HG02610 (cell line): ENCODE measurements at regions not wholly inside any gene's neighbourhood (a gene's known extent, or its start where the extent isn't known, plus 50 kb on each side); places are given as distances from the start of the nearest gene placed in this dataset.

Experiments used
- ATAC-seq: cut with Tn5 transposase; IDR thresholded peaks from one replicate; pipeline ENCODE4 v1.9.1; 2021; ENCODE audit warnings: mild to moderate bottlenecking, moderate library complexity; ENCODE audit not compliant: unreplicated experiment

DNA sequence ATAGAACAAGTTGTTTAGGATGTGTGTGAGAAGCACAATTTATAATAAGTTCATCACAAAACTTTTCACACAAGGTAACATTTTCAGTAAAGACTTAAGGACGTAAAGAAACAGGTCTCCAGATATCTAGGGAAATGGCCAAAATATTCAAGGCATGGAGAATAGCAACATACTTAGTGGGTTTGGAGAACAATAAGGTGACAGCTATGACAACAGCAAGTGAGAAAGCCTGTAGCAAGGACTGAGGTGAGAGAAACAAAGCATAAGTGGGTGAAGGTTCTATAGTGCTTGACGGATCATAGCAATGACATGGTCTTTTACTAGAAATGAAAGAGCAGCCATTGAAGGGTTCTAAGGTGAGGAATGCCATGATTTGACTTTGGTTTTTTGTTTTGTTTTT, 1337.3 kb downstream of the PCDH18 start:
- no peak for ATAC-seq

DNA sequence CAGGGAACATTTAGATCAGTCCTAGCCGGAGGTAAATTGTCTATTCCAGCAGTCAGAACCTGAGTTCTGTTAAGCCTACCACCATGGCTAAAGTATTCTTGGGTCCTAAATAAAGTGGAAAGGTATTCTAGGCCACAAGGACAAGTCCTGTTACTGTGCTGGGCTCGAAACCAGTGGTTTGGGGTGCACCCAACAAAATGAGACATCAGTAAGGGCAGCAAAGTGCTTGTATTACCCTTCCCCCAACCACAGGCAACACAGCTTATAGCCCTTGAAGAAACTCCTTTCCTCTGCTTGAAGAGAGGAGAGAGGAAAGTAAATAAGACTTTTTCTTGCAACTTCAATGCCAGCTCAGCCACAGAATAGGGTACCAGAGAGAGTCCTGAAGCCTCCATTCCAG, 1345.6 kb downstream of the PCDH18 start:
- no peak for ATAC-seq

DNA sequence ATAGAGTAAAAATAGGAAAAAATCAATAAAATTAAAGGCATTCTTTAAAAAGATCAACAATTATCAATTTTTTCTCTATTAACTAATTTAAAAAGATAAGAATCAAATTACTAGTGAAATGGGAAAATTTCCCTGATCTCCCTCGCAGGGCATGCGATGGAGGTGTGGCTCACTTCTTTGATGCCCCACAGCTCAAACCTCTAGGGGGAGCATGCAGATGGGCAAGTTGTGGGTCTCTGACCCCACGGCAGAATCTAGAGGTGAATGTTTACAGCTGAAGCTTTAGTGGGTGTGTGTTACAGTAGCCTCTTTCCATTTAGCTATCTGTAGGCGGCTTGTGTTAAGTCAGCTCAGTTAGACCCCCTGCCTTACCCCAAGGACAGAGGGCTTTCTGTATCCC, 1348.8 kb downstream of the PCDH18 start:
- ATAC-seq, result no peak

DNA sequence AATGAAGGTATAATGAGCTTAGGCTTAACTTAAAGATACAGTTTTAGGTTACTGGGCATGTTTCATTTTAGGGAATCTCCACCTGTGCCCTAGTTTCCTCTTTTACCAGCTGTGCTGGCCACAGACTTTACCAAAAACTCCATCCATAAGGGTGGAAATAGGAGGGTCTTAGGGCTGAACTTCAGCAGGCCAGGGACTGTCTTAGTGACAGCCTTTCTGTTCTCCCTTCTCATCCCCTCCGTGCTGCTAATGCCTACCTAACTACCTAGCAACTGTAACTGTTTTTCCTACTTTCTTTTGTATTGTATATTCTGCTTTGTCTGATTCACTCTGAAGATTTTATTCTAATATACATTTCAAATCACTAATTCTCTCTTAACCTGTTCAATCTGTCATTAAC, 1375.3 kb downstream of the PCDH18 start:
- ATAC-seq, result no peak

DNA sequence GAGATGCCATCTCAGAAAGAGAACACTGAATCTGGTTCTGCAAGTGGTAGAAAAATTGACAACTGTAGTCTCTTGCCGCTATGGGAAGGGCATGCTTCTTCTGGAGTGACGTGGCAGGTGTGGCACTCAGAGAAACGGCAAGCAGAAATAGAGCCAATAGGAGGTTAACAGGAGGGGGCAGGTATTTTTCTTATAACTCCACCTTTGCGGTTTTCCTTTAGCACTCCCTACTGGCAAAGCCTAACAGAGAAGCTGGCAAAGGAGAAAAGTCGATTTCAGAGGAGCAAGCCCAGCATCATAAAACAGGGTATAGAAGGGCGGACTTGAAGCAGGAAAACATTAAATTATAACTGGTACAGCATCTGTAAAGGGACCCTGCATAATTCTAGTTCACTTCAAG, 1382.2 kb downstream of the PCDH18 start:
- no peak for ATAC-seq

DNA sequence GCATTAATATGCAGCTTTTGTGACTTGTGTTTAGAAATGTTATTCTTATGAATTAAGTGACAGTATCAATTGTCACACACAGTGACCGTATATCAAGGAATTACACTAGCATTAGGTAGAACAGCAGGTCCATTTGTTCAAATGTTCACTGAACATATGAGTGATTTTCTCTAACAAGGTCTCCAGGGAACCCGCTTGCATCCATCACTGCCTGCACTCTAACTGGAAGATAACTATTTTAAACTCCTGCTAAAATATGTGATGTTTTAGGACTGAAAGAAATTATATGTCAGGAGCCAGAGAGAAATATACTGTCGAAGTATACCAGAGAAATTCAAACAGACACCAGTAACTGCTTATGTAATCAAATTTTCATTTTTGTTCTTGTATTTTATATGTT, 1395.7 kb downstream of the PCDH18 start:
- ATAC-seq, result no peak

DNA sequence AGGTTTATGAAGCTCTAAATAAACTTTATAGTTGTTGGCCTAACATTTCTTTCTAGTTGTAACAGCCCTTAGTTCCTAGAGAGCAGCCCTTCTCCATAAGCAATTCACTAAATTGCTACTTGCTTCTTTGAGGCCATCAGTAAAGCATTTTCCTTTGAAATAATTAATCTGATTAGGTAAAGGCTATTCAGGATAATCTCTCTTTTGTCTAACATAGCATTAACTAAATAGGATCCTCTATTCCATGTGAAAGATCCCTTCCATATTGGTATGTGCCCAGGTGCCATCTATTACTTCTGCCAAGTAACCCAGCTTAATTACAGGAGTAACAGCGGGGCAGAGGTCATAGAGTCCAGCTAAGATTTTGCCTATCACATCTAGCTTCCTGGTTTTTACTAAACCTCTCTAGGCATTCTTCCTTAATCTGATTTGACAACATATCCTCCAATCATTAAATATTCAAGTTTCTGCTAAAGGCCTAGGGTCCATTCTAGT, 1408.0 kb downstream of the PCDH18 start:
- ATAC-seq, result no peak

DNA sequence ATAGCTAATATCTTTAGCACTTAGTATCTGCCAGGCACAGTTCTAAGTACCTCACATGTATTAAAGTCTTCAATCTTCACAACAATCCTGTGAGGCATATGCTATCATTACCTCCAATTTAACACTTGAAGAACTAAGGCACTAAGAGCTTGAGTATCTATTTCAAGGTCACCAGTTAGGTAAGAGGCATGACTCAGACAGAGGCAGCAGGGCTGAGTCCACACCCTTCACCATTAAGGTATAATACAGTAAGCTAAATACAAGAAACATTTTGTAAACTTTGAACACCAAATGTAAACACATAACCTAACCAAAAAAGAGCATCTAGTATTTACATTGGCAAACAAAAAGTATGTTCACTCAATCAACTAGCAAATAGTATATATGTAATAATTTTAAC, 1410.9 kb downstream of the PCDH18 start:
- ATAC-seq, result no peak

DNA sequence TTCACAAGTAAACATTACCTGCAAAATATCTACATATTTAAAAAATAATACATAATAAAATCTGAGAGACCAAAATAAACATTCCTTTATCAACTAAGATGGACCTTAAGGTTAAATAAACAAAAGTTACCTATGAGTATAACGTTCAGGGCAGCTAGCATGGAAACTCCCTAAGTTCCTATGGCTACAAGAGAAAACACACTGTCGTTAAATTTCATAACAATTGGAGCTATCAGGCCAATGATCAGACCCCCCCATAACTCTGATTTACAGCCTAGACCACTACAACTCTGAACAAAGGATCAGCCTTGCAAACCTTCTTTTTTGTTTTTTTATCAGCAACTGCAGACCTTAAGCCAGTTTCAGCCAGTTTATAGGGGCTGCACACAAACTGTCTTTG, 1418.4 kb downstream of the PCDH18 start:
- ATAC-seq, result no peak

DNA sequence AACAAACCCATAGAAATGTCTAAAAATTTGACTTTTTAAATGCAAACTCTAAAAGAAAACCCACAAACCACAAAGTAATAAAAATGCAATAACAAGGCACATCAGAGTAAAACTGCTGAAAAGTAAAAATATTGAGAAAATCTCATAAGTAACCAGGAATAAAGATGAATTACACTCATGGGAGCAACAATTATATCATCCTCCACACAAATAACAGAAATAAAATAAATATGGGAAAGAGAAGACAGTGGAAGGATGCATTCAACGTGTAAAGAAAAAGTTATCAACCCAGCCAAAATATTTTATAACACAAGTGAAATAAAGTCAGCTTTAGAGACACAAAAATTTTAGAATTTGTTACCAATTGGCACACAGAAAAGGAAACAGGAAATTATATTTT, 1420.2 kb downstream of the PCDH18 start:
- no peak for ATAC-seq

DNA sequence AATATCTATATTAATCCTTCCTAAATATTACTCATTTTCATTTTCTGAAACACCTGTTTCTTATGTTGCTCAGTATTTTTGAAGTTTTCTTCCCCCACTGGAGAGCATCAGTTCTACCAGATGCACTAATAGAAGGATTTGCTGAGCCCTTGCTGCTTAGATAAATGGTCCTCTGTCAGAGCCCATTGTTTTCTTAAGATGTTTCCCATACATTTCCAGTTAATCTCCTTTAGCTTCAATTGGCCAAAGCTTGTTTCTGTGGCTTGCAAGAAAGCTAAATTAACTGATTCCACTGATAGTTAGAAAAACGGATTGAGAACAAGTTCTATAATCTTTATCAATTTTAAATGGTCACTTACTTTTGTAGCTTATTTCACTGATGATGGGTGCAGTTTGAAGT, 1425.5 kb downstream of the PCDH18 start:
- ATAC-seq, result no peak

DNA sequence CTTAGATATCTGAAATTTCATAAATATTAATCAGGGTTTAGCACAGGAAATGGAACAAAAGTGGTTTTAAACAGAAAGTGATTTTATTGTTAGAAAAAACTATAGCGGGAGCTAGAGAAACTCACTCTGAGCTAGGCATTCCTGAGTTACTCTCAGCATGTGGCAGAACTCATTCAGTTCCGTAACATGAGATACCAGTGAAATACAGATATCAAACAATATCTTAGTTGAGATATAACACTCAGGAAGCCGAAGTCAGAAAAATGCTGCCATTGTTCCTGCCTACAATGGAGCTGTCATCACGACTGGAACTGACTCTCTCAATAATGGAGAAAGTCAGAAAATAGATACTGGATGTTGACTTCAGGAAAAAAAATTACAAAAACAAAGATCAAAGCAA, 1428.7 kb downstream of the PCDH18 start:
- ATAC-seq, result no peak

DNA sequence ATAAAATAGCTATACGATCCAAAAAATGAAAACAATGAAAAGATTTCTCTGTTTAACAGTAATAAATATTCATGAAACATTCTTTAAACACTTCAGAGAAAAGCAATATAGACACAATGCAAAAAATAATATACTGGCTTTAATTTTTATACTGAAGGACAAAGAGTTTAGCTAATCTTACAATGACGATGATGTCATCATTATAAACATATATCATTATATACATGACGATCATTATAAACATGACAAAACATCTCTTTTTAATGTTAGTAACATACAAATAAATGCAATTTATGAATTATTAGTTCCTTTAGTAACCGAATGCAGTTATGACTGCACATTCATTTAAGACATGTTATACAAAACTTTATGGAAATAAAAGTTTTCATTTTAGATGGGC, 1434.6 kb downstream of the PCDH18 start:
- ATAC-seq, result no peak

DNA sequence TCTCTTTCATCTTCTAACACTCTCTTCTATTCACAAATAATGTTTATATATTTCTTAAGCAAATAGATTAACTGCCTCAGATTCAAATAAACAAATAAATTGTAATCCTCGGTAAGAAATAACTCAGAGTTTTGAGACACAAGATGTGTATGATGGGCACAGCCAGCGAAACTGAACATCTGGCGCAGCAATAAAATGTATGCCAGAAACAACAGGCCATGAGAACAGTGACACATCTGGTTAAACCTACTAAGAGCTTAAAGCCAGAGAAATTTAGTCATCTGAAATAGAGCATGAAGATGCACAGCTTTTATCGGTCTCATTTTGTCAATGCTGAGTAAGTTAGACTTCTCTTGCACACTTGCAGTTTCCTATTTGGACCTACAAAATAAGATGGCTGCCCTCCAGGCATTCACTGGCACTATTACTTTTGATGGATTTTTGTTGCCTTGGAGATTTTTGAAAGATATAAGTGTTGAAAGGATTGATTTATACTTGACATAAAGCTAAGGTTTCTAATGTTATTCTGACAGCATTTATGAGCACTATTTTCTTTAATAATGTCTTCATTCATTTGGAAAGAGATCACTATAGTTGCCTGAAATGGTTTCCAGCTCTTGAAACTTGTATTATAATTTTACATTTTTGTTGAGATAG, 1444.0 kb downstream of the PCDH18 start:
- ATAC-seq, result no peak

DNA sequence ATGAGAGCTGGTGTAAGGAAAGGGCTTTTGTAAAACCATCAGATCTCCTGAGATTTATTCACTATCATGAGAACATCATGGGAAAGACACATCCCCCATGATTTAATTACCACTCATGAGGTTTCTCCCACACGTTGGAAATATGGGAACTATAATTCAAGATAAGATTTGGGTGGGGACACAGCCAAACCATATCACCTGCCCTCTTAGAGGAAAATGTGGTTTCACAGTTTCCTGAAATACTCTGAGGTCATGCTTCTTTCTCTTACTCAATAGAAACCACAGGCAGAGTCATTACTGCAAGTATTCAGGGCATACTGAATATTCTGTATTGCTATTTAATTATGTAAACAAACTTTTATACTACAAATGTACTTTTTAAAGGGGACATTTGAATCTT, 1453.3 kb downstream of the PCDH18 start:
- ATAC-seq, result no peak

DNA sequence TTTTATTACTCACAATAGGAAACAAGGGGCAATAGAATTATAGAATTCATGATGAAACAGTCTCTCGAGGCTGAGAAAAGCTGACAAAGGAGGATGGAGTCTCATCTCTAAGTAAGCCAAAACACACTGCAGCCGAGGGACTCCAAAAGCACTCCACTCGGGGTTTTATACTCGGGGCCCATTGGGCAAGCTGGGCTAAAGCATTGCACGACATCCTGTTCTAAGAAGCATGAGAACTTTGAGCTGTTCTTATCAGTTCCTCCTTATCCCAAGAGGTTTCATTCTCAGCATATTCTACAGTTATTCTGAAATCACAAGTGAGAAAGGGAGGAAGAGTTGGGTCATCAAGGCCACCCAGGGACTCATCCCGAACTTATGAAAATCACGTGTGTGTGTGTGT, 1475.5 kb downstream of the PCDH18 start:
- ATAC-seq, result no peak

DNA sequence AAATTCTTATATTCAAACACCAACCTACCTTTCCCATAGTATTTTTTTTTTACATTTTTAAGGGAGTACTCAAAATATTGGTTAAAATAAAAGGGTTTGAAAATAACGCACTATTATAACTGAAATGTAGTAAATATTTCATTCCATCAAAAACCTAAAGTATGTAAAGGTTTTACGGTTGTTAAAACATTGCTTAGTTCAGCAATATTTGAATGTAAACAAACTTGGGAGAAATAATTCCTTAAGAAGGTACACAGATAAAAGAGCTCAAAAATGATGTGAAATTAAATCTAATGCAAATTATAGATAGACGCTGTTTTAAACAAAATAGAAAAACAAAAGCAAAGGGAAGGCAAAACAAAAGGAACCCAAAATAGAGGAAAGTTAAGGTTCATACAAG, 1476.9 kb downstream of the PCDH18 start:
- ATAC-seq, result no peak

DNA sequence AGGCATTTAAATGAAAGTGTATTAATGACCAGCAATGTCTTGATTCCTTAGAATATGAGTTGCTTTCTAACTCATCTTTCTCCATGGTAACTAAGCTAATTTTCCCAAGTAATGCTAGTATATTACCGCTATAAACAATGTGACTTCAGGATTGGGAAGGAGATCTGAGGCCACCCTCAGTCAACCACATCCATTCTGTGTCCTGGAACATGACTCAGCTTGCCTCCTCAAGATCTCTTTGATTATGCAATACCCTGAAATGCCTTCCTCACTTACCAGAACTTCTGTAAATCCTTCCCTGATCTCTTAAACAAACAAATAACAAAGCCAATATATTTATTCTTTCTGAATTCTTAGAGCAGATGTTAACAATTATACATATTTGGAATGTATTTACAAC, 1495.5 kb downstream of the PCDH18 start:
- no peak for ATAC-seq

DNA sequence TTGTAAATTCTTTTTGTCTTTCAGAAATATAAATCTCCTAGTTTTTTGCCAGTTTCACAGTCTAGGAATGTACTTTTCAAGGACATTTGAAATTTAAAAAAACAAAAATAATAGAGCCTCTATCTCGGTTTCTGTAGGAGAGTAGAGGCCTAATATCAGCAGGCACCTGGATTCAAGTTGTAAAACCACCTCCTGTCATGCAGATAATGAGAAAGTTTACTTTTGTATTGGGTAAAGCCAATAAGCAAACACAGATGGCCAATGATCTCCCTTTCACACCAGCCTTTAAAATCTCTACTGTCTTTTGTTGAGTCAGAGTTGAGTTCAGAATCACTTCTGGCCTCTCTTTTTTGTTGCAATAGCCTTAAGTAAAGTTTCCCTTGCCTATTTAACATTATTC, 1499.9 kb downstream of the PCDH18 start:
- no peak for ATAC-seq

DNA sequence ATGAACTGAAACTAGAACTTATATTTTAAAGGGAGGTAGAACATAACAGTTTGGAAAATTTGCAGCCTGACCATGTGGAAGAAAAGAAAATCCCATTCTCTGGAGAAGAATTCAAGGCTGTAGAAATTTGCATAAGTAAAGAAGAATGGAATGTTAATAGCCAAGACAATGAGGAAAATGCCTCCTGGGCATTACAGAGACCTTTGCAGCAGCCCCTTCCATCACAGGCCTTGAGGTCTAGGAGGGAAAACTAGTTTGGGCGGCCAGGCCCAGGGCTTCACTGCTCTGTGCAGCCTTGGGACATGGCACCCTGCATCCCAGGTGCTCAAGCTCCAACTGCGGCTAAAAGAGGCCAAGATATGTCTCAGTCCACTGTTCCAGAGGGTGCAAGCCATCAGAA, 1506.8 kb downstream of the PCDH18 start:
- no peak for ATAC-seq

DNA sequence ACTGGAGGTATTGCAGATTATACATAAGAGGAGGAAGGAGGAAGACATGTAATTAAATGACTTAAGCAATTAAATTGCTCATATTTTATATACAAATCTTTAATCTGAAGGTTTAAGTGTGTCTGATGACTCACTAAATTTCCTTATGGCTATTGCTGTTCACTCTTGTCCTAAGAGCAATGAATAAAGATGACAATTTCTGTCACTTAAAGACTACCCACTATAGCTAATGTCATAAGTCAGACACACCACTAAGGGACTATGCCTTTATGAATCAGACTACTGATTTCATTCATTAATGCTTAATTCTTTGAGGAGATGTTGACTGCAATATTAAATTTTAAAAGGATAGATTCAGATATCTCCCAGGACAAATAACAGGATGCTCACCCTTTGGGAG, 1514.7 kb downstream of the PCDH18 start:
- ATAC-seq, result no peak

DNA sequence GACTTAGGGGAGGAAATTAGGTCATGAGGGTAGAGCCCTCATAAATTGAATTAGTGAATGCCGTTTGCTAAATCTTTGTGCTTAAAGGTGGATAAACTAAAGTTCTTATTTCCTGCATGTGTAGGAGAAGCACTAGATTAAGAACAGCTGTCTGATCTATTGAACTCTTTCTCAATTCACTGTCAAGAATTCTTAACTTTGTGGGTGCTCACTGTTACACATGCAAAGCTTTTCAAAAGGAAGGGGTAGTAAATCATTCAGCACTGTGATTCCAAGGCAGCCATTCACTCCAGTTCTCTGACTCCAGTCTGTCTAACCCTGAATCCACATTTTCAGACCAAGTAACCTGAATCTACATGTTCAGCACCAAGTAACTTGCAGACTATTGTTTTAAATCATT, 1520.1 kb downstream of the PCDH18 start:
- ATAC-seq, result no peak

DNA sequence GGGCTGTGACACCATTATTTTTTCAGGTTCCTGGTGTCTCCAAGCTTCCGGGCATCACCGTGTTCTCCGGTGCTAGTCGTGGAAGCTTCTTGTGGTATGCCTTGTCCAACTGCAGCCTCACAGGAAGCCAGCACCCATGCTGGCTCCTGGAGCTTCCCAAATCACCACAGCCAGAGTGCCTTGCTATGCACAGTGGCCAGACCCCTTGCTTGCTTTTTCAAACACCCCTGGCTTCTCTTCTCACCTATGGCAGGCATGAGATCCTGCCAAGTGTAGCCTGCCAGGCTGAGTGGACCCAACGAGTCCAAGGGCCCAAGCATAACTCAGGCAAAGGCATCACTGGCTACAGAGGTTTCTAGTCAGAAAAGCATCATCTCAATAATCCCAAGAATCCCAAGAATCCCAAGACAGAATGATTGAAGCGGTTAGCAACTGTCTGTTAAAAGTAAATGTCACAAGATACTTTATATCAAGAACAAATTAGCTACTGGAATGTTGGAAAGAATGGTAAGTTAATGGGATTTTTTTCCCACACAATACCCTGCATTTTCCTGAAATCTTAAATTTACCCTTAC, 1522.9 kb downstream of the PCDH18 start:
- no peak for ATAC-seq
